H4 (cell line): ENCODE measurements at regions not wholly inside any gene's neighbourhood (a gene's known extent, or its start where the extent isn't known, plus 50 kb on each side); places are given as distances from the start of the nearest gene placed in this dataset.

Experiments
- DNase-seq: peaks from one replicate; pipeline ENCODE4 v3.0.0-alpha.2; 2015; ENCODE audit warnings: low spot score

GRCh38 chr5:29662876-29663275 is 1530.6 kb upstream of the CDH6 start:
- DNase-seq = no peak

DNA sequence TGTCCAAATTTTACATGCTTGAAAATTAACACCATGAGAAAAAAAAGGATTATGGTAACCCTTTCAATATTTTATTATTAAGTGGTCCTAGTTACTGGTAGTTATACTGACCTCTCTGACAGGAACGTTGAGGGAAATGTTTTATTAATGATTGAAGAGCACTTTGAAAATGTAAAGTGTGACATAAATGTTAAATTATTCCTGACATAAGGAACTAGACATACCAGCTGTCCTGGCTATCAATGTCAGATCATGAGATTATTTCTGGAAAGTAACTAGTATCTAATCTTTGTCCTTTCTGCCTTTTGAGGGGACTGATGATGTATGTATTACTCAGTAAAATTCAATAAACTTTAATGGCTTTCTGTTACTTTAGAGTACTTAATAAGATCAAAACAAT is 1538.5 kb upstream of the CDH6 start:
- no peak for DNase-seq

GRCh38 chr5:29649321-29649720 is 1544.2 kb upstream of the CDH6 start:
- no peak for DNase-seq

DNA sequence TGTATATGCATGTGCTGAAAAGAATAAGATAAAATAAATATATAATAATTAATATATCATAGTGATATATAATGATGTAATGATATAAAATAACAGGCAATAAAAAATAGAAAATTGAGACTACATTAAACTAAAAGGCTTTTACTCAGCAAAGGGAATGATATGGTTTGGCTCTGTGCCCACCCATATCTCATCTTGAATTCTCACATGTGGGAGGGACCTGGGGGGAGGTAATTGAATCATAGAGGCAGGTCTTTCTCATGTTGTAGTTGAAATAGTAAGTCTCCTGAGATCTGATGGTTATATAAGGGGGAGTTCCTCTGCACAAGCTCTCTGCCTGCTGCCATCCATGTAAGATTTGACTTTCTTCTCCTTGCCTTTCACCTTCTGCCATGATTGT is 1550.9 kb upstream of the CDH6 start:
- DNase-seq = no peak

DNA sequence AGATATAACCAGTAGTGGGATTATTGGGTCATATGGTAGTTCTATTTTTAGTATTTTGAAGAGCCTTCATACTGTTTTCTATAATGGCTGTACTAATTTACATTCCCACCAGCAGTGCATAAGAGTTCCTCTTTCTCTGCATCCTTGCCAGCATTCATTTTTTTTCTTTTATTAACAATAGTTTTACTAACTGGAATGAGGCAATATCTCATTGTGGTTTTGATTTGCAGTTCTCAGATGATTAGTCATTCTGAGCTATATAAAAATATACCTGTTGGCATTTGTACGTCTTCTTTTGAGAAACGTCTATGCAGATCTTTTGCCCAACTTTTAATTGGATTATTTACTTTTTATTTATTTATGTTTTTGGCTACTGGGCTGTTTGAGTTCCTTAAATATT is 1579.3 kb upstream of the CDH6 start:
- no peak for DNase-seq

DNA sequence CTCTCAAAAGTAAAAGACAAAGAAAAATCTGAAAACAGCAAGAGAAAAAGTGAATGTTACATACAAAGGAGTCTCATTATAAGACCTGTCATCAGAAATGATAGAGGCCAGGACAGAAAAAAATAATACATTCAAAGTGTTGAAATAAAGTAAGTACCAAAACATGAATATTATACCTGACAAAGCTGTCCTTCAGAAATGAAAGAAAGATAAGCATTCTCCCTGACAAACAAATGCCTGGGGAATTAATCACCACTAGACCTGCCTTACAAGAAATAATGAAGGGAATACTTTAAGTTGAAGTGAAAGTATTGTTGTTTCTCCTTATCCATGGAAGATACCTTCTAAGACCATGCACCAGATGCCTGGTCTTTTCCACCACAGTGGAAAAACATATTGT is 1605.2 kb upstream of the CDH6 start:
- no peak for DNase-seq

GRCh38 chr5:29587832-29588231 is 1605.7 kb upstream of the CDH6 start:
- no peak for DNase-seq

DNA sequence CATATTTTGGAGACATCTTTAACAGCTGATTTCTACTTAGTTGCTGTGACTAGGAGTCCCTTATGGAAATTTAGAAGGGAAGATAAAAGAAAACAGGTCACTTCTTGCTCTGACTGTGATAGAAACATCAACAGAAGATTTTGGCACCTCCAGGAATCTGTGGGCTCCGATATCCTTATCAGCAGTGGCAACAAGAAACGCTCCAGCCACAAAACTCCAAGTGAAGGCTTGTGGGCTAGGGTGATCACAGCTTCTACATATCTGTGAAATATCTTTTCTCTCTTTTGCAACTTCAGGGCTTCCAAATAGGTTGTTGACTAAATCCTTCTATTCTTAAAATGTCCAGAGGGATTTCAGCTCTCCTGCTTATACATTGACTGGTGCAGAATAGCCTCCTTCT is 1625.5 kb upstream of the CDH6 start:
- DNase-seq = no peak

DNA sequence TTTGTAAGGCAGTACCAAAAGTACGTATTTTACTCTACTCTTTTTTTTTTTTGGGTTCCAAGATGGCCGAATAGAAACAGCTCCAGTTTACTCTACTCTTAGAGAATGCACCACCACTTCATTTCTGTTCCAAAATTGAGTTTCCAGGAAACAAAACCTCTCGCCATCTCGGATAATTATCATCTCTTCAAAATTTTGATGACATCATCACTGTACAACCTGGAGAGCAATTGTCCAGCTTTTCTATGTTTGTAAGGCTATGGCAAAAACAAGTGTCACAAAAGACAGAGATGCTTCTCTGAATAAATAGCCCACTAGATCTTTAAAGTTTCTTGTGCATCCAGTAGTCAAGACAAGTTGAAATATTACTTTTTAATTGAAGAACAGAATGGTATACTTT is 1631.9 kb upstream of the CDH6 start:
- no peak for DNase-seq

GRCh38 chr5:29550523-29550922 is 1643.0 kb upstream of the CDH6 start:
- no peak for DNase-seq

DNA sequence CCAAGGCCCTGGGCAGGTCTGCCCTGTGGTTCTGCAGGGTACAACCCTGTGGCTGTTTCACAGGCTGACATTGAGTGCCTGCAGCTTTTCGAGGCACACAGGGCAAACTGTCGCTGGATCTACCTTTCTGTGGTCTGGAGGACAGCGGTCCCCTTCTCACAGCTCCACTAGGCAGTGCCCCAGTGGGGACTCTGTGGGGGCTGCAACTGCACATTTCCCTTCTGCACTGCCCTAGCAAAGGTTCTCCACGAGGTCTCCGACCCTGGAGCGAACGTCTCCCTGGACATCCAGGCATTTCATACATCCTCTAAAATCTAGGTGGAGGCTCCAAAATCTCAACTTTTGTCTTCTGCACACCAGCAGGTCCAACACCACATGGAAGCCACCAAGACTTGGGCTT is 1645.2 kb upstream of the CDH6 start:
- no peak for DNase-seq

GRCh38 chr5:29547236-29547865 is 1646.1 kb upstream of the CDH6 start:
- no peak for DNase-seq

GRCh38 chr5:29543501-29543900 is 1650.0 kb upstream of the CDH6 start:
- DNase-seq = no peak

DNA sequence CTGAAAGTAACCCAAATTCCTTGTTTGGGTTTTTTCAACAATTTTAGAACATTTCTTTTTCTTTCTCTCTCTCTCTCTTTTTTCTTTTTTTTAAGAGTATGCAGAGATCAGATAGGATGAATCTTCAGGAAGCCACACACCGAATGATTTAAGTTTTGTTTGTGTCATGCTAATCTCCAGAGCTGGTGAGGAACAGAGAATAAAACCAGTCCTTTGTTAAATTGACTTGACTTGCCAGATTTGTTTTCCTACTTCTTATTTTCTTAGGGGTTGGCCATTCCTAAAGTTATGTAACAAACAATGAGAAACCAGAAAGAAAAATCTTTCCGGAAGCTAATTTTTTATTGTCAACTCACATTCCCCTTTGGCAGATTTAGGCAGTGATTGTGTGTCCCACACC is 1669.3 kb upstream of the CDH6 start:
- DNase-seq = no peak

DNA sequence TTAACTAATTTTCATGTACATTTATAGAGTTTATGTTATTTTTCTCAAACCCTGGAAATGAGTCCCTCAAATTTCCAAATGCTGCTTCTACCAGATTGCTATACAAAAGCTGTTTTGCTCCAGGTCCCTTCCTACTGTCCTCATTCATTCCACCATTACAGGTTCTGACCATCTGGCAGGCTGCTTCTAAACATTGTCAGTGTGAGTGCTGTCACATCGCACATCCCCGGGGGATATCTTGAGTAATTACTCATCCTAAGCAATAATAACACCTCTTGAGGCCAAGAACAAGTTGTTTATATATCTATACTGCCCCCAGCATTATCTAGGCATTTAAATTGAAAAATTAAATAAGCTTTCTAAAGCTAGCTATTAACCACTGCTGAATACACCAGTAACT is 1675.3 kb upstream of the CDH6 start:
- no peak for DNase-seq

GRCh38 chr5:29516224-29516623 is 1677.3 kb upstream of the CDH6 start:
- DNase-seq = no peak

DNA sequence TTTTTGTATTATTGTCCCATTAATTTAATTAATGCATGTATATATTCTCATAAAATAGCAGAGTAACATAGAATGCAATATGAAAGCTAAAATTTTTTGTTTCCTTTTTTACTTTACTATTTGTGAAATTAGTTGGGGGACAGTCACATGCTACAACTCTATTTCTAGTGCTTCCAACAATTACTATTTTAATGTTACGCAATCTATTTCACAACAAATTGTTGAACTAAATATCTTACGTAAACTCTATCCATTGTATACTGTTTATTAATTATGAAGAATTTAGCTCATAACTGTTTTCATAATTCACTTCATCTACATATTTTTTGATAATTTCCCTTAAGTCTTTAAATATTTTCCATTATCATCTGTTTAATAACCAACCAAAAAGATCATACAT is 1685.4 kb upstream of the CDH6 start:
- DNase-seq = no peak

DNA sequence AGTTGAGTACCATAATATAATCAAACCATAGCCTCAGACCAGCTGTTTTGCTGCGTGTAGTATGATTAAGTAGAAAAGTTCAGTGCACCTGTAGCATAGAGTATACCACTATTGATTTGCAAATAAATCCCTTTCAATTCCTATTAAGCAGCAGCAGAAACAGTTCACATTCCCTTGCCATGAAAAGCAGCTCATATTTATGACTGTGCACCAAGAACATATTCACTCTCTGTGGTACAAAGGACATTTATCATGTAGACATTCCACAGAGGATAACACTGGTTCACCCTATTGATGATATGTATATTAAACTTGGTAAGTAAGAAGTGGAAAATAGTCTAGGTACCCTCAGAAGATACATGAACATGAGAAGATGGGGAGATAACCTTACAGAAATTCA is 1689.1 kb upstream of the CDH6 start:
- no peak for DNase-seq

- DNase-seq = no peak
Measured at GRCh38 chr5:29498860-29499259, 1694.6 kb upstream of the CDH6 start.

DNA sequence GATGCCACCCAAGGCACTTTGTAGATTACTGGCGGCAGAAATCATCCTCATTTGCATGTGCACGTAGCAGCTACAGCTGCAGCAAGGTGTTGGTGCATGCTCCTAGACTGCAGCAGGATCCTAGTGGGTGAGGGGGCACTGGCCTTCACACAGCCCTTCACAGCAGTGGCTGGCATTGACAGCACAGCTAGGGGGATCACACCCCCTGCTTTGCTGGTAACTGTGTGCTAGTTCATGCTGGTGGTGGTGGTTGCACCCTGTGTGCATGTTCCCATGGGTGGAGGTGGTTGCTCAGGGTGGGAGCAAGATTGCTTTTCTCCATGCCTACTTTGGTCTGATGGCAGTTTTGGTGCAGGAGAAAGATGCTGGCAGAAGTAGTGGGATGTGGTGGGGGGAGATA is 1695.1 kb upstream of the CDH6 start:
- DNase-seq = no peak

GRCh38 chr5:29485333-29485732 is 1708.2 kb upstream of the CDH6 start:
- DNase-seq = no peak

DNA sequence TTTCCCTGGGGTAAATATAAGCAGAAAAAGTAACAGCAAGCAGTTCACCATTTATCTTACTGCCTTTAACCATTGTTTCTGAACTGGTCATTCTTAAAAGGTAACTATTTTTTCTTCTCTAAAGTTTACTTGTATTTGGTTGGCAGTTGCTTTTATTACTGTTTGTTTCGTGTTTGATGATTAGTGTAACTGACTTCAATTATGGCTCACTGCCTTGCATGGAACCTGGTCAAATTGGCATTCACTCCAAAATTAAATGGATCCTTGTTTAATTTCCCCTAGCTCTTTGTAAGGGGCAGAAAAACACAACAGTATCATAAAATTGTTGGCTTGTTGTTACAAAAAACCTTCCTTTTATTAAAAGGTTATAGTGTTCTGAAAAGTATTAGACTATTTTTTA is 1723.9 kb upstream of the CDH6 start:
- no peak for DNase-seq

DNA sequence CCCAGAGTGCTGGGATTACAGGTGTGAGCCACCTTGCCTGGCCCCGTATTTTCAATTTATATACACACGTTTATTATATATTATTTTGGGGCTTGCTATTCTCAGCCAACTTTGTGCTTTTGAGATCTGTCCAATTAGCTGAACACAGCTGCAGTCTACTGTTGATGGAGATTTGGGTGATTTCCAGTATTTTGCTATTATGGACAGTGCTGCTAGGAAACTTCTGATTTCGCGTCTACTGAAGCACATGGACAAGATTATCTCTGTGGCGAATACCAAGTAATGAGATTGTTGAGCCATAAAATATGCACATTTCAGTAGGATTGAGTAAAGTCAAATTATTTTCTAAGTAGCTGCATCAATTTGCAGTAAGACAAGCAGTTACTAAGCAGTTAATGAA is 1731.2 kb upstream of the CDH6 start:
- DNase-seq = no peak

DNA sequence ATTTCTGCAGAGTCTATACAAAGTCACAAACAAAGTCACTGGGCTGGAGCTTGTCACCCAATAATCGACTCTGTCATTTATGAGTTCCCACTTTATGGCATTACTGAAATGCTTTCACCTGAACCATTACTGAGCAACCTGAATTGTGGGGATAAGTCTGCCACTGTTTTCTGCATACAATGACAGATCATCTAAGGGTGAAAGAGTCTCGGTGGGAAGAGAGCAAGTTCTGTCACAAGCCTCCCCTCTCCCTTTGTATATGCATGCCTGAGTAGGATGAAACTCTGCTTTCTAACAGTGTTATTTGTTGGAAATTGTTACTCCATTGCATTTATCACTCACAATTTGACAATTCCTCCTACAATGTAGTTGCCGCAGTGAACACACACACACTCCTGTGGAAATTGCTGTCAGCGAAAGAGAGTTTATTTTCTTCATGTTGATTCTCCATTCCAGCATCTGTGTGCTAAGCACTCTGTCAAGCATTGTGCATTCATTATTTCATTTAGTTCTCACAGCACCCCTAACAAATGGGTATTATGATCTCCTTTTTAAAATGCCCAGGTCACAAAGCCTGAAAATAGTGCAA is 1732.4 kb upstream of the CDH6 start:
- no peak for DNase-seq
